K562 (cell line): ENCODE measurements at regions not wholly inside any gene's neighbourhood (a gene's known extent, or its start where the extent isn't known, plus 50 kb on each side); places are given as distances from the start of the nearest gene placed in this dataset.

Experiments
- BMI1 ChIP-seq: fragments of 150-350 bp; IDR thresholded peaks from 2 replicates; pipeline ENCODE4 v1.6.1; 2014; ENCODE audit warnings: low read length
- FOXK1 ChIP-seq: sonication (generic); formaldehyde crosslinking; IDR thresholded peaks from 2 replicates; pipeline ENCODE4 v1.8.0; 2022; ENCODE audit warnings: missing genetic modification reagents, mild to moderate bottlenecking, borderline replicate concordance
- PCBP1 ChIP-seq: fragments of 200-400 bp; formaldehyde crosslinking; IDR thresholded peaks from 2 replicates; pipeline ENCODE4 v1.6.1; 2018; ENCODE audit warnings: mild to moderate bottlenecking, low read depth, low read length; ENCODE audit not compliant: poor library complexity, severe bottlenecking
- SAFB ChIP-seq: fragments of 200-400 bp; formaldehyde crosslinking; IDR thresholded peaks from 2 replicates; pipeline ENCODE4 v1.6.1; 2017; ENCODE audit warnings: low read depth, low read length, borderline replicate concordance
- STAG1 ChIP-seq: sonication (generic); formaldehyde crosslinking; IDR thresholded peaks from 2 replicates; pipeline ENCODE4 v1.5.0; 2020; ENCODE audit warnings: missing genetic modification reagents, borderline replicate concordance
- ZC3H8 ChIP-seq: fragments of 450-650 bp; IDR thresholded peaks from 2 replicates; pipeline ENCODE4 v1.6.1; 2017
- TF ChIP-seq, protein P1 (sequence below): fragments of 250-450 bp; sonication (Bioruptor Pico); IDR thresholded peaks from 2 replicates; pipeline ENCODE4 v1.4.0; 2020
- TF ChIP-seq, protein P2 (sequence below): sonication (generic); formaldehyde crosslinking; IDR thresholded peaks from 2 replicates; pipeline ENCODE4 v1.8.1; 2023; ENCODE audit warnings: mild to moderate bottlenecking, missing genetic modification reagents
- TF ChIP-seq, protein P3 (sequence below), 2 experiments: fragments of 450-650 bp; conservative IDR thresholded peaks; 2 replicates each; pipeline ENCODE4 v1.6.1; 2017; ENCODE audit warnings: mild to moderate bottlenecking in 2 of 2, moderate library complexity in 2 of 2
- TF ChIP-seq, protein P4 (sequence below): IDR thresholded peaks from 2 replicates; pipeline ENCODE4 v1.6.1; 2011; ENCODE audit not compliant: insufficient read length; ENCODE audit errors: extremely low read depth
- TF ChIP-seq, protein P5 (sequence below): fragments of 250-450 bp; sonication (Bioruptor Pico); IDR thresholded peaks from 2 replicates; pipeline ENCODE4 v1.8.0; 2022; ENCODE audit warnings: moderate library complexity, mild to moderate bottlenecking, inconsistent platforms
- TF ChIP-seq, protein P6 (sequence below): IDR thresholded peaks from 3 replicates; pipeline ENCODE4 v1.6.1; 2011; ENCODE audit warnings: borderline replicate concordance, mild to moderate bottlenecking, moderate library complexity; ENCODE audit not compliant: insufficient read length; ENCODE audit errors: extremely low read depth

DNA sequence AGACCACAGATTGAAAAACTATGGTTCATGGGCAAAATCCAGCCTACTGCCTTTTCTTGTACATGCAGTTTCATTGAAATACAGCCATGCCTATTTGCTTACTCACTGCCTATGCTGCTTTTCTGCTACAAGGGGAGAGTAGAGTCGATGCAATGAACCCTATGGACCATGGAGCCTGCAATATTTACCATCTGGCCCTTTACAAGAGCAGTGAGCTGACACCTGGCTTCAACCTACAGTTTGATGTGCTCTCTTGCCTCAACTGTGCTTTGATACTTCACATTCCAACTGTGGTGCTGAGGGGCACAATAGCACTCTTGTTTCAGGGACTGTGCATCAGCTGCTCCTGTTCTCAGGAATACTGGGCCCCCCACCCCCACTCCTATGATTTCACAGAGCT, 239.5 kb upstream of the SORL1-AS1 start (continued):
- TF ChIP-seq, protein P1, sequence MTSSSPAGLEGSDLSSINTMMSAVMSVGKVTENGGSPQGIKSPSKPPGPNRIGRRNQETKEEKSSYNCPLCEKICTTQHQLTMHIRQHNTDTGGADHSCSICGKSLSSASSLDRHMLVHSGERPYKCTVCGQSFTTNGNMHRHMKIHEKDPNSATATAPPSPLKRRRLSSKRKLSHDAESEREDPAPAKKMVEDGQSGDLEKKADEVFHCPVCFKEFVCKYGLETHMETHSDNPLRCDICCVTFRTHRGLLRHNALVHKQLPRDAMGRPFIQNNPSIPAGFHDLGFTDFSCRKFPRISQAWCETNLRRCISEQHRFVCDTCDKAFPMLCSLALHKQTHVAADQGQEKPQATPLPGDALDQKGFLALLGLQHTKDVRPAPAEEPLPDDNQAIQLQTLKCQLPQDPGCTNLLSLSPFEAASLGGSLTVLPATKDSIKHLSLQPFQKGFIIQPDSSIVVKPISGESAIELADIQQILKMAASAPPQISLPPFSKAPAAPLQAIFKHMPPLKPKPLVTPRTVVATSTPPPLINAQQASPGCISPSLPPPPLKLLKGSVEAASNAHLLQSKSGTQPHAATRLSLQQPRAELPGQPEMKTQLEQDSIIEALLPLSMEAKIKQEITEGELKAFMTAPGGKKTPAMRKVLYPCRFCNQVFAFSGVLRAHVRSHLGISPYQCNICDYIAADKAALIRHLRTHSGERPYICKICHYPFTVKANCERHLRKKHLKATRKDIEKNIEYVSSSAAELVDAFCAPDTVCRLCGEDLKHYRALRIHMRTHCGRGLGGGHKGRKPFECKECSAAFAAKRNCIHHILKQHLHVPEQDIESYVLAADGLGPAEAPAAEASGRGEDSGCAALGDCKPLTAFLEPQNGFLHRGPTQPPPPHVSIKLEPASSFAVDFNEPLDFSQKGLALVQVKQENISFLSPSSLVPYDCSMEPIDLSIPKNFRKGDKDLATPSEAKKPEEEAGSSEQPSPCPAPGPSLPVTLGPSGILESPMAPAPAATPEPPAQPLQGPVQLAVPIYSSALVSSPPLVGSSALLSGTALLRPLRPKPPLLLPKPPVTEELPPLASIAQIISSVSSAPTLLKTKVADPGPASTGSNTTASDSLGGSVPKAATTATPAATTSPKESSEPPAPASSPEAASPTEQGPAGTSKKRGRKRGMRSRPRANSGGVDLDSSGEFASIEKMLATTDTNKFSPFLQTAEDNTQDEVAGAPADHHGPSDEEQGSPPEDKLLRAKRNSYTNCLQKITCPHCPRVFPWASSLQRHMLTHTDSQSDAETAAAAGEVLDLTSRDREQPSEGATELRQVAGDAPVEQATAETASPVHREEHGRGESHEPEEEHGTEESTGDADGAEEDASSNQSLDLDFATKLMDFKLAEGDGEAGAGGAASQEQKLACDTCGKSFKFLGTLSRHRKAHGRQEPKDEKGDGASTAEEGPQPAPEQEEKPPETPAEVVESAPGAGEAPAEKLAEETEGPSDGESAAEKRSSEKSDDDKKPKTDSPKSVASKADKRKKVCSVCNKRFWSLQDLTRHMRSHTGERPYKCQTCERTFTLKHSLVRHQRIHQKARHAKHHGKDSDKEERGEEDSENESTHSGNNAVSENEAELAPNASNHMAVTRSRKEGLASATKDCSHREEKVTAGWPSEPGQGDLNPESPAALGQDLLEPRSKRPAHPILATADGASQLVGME: no peak
- no peak for TF ChIP-seq ZC3H8
- no peak for TF ChIP-seq STAG1 (CRISPR knock-in tag)
- no peak for TF ChIP-seq BMI1
- TF ChIP-seq FOXK1 (CRISPR knock-in tag): no peak
- TF ChIP-seq, protein P2, sequence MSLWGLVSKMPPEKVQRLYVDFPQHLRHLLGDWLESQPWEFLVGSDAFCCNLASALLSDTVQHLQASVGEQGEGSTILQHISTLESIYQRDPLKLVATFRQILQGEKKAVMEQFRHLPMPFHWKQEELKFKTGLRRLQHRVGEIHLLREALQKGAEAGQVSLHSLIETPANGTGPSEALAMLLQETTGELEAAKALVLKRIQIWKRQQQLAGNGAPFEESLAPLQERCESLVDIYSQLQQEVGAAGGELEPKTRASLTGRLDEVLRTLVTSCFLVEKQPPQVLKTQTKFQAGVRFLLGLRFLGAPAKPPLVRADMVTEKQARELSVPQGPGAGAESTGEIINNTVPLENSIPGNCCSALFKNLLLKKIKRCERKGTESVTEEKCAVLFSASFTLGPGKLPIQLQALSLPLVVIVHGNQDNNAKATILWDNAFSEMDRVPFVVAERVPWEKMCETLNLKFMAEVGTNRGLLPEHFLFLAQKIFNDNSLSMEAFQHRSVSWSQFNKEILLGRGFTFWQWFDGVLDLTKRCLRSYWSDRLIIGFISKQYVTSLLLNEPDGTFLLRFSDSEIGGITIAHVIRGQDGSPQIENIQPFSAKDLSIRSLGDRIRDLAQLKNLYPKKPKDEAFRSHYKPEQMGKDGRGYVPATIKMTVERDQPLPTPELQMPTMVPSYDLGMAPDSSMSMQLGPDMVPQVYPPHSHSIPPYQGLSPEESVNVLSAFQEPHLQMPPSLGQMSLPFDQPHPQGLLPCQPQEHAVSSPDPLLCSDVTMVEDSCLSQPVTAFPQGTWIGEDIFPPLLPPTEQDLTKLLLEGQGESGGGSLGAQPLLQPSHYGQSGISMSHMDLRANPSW (CRISPR knock-in tag): no peak
- no peak for TF ChIP-seq PCBP1
- TF ChIP-seq, protein P3, sequence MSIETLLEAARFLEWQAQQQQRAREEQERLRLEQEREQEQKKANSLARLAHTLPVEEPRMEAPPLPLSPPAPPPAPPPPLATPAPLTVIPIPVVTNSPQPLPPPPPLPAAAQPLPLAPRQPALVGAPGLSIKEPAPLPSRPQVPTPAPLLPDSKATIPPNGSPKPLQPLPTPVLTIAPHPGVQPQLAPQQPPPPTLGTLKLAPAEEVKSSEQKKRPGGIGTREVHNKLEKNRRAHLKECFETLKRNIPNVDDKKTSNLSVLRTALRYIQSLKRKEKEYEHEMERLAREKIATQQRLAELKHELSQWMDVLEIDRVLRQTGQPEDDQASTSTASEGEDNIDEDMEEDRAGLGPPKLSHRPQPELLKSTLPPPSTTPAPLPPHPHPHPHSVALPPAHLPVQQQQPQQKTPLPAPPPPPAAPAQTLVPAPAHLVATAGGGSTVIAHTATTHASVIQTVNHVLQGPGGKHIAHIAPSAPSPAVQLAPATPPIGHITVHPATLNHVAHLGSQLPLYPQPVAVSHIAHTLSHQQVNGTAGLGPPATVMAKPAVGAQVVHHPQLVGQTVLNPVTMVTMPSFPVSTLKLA (conservative IDR thresholded peaks at IDR 0.05): no peak
- TF ChIP-seq, protein P4, sequence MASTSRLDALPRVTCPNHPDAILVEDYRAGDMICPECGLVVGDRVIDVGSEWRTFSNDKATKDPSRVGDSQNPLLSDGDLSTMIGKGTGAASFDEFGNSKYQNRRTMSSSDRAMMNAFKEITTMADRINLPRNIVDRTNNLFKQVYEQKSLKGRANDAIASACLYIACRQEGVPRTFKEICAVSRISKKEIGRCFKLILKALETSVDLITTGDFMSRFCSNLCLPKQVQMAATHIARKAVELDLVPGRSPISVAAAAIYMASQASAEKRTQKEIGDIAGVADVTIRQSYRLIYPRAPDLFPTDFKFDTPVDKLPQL: no peak
- TF ChIP-seq, protein P5, sequence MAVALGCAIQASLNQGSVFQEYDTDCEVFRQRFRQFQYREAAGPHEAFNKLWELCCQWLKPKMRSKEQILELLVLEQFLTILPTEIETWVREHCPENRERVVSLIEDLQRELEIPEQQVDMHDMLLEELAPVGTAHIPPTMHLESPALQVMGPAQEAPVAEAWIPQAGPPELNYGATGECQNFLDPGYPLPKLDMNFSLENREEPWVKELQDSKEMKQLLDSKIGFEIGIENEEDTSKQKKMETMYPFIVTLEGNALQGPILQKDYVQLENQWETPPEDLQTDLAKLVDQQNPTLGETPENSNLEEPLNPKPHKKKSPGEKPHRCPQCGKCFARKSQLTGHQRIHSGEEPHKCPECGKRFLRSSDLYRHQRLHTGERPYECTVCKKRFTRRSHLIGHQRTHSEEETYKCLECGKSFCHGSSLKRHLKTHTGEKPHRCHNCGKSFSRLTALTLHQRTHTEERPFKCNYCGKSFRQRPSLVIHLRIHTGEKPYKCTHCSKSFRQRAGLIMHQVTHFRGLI: no peak
- TF ChIP-seq, protein P6, sequence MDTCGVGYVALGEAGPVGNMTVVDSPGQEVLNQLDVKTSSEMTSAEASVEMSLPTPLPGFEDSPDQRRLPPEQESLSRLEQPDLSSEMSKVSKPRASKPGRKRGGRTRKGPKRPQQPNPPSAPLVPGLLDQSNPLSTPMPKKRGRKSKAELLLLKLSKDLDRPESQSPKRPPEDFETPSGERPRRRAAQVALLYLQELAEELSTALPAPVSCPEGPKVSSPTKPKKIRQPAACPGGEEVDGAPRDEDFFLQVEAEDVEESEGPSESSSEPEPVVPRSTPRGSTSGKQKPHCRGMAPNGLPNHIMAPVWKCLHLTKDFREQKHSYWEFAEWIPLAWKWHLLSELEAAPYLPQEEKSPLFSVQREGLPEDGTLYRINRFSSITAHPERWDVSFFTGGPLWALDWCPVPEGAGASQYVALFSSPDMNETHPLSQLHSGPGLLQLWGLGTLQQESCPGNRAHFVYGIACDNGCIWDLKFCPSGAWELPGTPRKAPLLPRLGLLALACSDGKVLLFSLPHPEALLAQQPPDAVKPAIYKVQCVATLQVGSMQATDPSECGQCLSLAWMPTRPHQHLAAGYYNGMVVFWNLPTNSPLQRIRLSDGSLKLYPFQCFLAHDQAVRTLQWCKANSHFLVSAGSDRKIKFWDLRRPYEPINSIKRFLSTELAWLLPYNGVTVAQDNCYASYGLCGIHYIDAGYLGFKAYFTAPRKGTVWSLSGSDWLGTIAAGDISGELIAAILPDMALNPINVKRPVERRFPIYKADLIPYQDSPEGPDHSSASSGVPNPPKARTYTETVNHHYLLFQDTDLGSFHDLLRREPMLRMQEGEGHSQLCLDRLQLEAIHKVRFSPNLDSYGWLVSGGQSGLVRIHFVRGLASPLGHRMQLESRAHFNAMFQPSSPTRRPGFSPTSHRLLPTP: no peak
- TF ChIP-seq SAFB: no peak
